ENCODE measurements at regions not wholly inside any gene's neighbourhood (a gene's known extent, or its start where the extent isn't known, plus 50 kb on each side); places are given as distances from the start of the nearest gene placed in this dataset.
"Not testable (repeated sequence)": the region's sequence is repeated elsewhere in the genome, so short reads cannot be mapped to it uniquely, and the experiment has no call there.

GRCh38 chrX:22855693-22856092 is 144.1 kb upstream of the DDX53 start:
- DNase-seq: no peak

DNA sequence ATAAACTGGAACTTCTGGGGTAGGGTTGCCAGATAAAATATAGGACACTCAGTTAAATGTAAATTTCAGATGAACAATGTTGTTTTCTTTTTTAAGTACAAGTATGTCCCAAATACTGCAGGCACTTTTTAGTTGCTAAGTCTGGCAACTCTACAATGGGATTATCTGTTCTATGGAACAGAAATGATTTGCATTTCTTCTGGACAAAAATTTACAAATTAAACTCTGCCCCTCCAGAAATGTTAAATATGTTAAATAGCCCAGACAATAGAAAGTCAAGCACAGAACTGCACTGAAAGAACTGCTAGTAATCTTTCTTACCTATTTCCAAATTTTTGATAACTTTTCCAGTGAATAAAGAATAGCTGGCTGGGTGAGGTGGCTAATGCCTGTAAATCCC is 140.1 kb upstream of the DDX53 start:
- no peak for DNase-seq

DNA sequence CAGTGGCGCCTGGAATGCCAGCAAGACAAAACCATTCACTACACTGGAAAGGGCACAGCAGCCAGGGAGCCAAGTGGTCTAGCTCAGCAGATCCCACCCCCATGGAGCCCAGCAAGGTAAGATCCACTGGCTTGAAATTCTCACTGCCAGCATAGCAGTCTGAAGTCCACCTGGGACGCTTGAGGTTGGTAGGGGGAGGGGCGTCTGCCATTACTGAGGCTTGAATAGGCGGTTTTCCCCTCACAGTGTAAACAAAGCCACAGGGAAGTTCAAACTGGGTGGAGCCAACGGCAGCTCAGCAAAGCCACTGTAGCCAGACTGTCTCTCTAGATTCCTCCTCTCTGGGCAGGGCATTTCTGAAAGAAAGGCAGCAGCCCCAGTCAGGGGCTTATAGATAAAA is 133.0 kb upstream of the DDX53 start:
- not testable (repeated sequence) for DNase-seq

- DNase-seq: no peak
These were observed 117.2 kb upstream of the DDX53 start for GRCh38 chrX:22882543-22882942.

GRCh38 chrX:22889819-22890218 is 109.9 kb upstream of the DDX53 start:
- no peak for DNase-seq

DNA sequence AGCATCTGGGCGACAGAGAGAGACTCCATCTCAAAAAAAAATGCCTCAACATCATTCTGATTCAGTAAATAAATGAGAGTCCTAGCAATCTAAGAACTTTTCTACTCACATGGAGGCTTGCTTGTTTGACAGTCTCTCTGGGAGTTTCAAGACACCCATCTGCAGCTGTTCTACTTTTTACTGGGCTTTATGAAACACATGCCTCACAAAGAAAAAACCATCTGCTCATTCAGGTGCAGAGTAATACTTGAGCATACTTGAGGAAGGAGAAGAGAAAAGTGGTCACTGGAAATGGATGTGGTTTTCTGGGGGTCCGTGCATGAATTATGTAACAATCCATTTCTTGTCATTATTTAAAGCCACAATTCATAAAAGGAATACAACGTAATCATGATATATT is 87.1 kb upstream of the DDX53 start:
- no peak for DNase-seq

GRCh38 chrX:22922961-22923360 is 76.8 kb upstream of the DDX53 start:
- DNase-seq: no peak

DNA sequence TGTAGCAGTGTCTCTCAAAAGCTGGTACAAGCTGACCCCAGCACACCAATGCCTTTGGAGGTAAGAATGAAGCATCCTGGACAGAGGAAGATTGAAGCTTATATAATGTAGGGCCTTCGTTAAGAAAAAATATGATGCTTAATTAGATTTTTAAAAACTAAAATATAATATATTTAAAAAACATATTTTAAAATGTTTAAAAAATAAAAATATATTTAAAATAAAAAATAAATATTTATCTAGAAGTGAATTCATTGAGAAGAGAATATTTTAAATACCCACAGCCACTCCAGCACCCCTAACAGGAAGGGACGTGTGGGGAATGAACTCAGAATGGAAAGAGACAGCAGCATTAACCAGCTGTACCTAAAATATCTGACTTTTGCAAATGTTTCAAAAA is 65.1 kb upstream of the DDX53 start:
- no peak for DNase-seq

- no peak for DNase-seq
These were observed 54.8 kb upstream of the DDX53 start for GRCh38 chrX:22944945-22945344.

Data from NCI-H446 (cell line).